ENCODE measurements at regions not wholly inside any gene's neighbourhood (a gene's known extent, or its start where the extent isn't known, plus 50 kb on each side); places are given as distances from the start of the nearest gene placed in this dataset.

- no peak for TF ChIP-seq CTCF (IDR thresholded peaks at IDR 0.05)
Measured at GRCh38 chr2:223225266-223225665, 173.3 kb downstream of the KCNE4 start.

GRCh38 chr2:223226264-223226663, 174.3 kb downstream of the KCNE4 start:
- H3K27me3 ChIP-seq (ENCODE audit: control insufficient read depth in 2 of 2, insufficient read depth in 2 of 2, low read length in 2 of 2): no peaks in the 10 kb centered on the region
- H3K4me3 Mint-ChIP-seq: no peak overlapping the region
- no peak for TF ChIP-seq CTCF (IDR thresholded peaks at IDR 0.05)
- H3K4me2 ChIP-seq (replicated peaks; ENCODE audit: extremely low read depth, low read length, poor library complexity, severe bottlenecking): no peak overlapping the region
- H3K9ac ChIP-seq (ENCODE audit: insufficient read depth, low read length, poor library complexity, severe bottlenecking): no peak overlapping the region
- no peaks in the 10 kb centered on the region for H3K36me3 ChIP-seq (replicated peaks in 1 of 2; ENCODE audit: control insufficient read depth in 1 of 2, insufficient read depth in 2 of 2, low read length in 2 of 2)
- peaks cover 0 to 3% (median 0%) of the 10 kb centered on the region in 7 donors for H3K9me3 Mint-ChIP-seq
- H3K27ac Mint-ChIP-seq: no peak overlapping the region
- H3K79me2 ChIP-seq (ENCODE audit: insufficient read depth, low read length): no peaks in the 10 kb centered on the region
- H3K4me1 ChIP-seq (ENCODE audit: control insufficient read depth in 1 of 2, insufficient read depth in 2 of 2, low read length in 2 of 2): no peaks in the 10 kb centered on the region
- H3K4me1 Mint-ChIP-seq: no peaks in the 10 kb centered on the region
- no peaks in the 10 kb centered on the region for H3K36me3 Mint-ChIP-seq
- no peaks in the 10 kb centered on the region for H4K20me1 ChIP-seq (ENCODE audit: insufficient read depth, low read length)
- no peak overlapping the region for H2AFZ ChIP-seq (ENCODE audit: insufficient read depth, low read depth, low read length, poor library complexity, severe bottlenecking)
- no peak overlapping the region for H3K27ac ChIP-seq (ENCODE audit: low read depth in 1 of 2, low read length in 2 of 2)
- no peaks in the 10 kb centered on the region for H3K27me3 Mint-ChIP-seq (ENCODE audit: low read depth in 3 of 3)
- H3K4me3 ChIP-seq (replicated peaks in 1 of 3; ENCODE audit: low read depth in 2 of 3, low read length in 3 of 3): no peak overlapping the region
- DNase-seq: no peak
- no peaks in the 10 kb centered on the region for H3K9me3 ChIP-seq (replicated peaks in 1 of 2; ENCODE audit: control insufficient read depth in 1 of 2, insufficient read depth in 1 of 2, low read length in 2 of 2)
- WGBS (ENCODE audit: insufficient coverage): no CpG with 5 or more reads among the region's 1 CpG
- intact Hi-C loops (cut with micrococcal nuclease): no loop called here

More at GRCh38 chr2:223225266-223225665, 173.3 kb downstream of the KCNE4 start:
- intact Hi-C loops (cut with micrococcal nuclease): no loop called here
- Histone ChIP-seq H4K20me1 (ENCODE audit: insufficient read depth, low read length) (no peaks in the 10 kb centered on the region), H2AFZ (ENCODE audit: insufficient read depth, low read depth, low read length, poor library complexity, severe bottlenecking) (no peak overlapping the region), H3K9ac (ENCODE audit: insufficient read depth, low read length, poor library complexity, severe bottlenecking) (no peak overlapping the region), H3K4me3 (replicated peaks in 1 of 3; ENCODE audit: low read depth in 2 of 3, low read length in 3 of 3) (no peak overlapping the region), H3K9me3 (replicated peaks in 1 of 2; ENCODE audit: control insufficient read depth in 1 of 2, insufficient read depth in 1 of 2, low read length in 2 of 2) (no peaks in the 10 kb centered on the region), H3K4me2 (replicated peaks; ENCODE audit: extremely low read depth, low read length, poor library complexity, severe bottlenecking) (no peak overlapping the region), H3K27ac (ENCODE audit: low read depth in 1 of 2, low read length in 2 of 2) (no peak overlapping the region), H3K4me1 (ENCODE audit: control insufficient read depth in 1 of 2, insufficient read depth in 2 of 2, low read length in 2 of 2) (no peaks in the 10 kb centered on the region), H3K27me3 (ENCODE audit: control insufficient read depth in 2 of 2, insufficient read depth in 2 of 2, low read length in 2 of 2) (no peaks in the 10 kb centered on the region), H3K79me2 (ENCODE audit: insufficient read depth, low read length) (no peaks in the 10 kb centered on the region), H3K36me3 (replicated peaks in 1 of 2; ENCODE audit: control insufficient read depth in 1 of 2, insufficient read depth in 2 of 2, low read length in 2 of 2) (no peaks in the 10 kb centered on the region)
- Mint-ChIP-seq H3K27me3 (ENCODE audit: low read depth in 3 of 3) (no peaks in the 10 kb centered on the region), H3K4me3 (no peak overlapping the region), H3K9me3 (peaks cover 0 to 2% (median 0%) of the 10 kb centered on the region in 7 donors), H3K4me1 (no peaks in the 10 kb centered on the region), H3K36me3 (no peaks in the 10 kb centered on the region), H3K27ac (no peak overlapping the region)
- DNase-seq: no peak
- 100% methylated on average over 3 of the region's 3 CpGs for WGBS (ENCODE audit: insufficient coverage)
